HG03439 (cell line): ENCODE measurements at regions not wholly inside any gene's neighbourhood (a gene's known extent, or its start where the extent isn't known, plus 50 kb on each side); places are given as distances from the start of the nearest gene placed in this dataset.
"Not testable (repeated sequence)": the region's sequence is repeated elsewhere in the genome, so short reads cannot be mapped to it uniquely, and the experiment has no call there.

Experiments
- ATAC-seq: cut with Tn5 transposase; IDR thresholded peaks from one replicate; pipeline ENCODE4 v1.9.1; 2021; ENCODE audit warnings: mild to moderate bottlenecking, moderate library complexity; ENCODE audit not compliant: unreplicated experiment

GRCh38 chr13:87153371-87153770, 517.8 kb upstream of the SLITRK5 start:
- ATAC-seq: no peak

DNA sequence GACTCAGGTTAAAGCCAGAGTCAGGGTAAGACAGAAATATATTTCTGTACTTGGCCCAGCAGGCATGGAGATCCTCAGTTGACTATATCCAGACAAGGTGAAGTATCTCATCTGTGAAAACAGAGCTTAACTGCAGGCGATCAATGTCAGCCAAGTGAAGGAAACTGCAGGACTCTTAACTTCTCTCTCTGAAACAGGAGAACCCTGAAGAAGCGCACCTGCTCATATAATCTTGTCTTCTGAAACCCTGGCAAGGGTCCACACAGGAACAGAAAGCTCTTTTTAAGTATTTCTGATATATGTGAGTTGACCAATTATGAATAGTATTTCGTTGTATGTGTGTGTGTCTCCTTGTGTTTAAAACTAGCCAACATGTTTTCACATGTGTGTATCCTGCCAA, 504.8 kb upstream of the SLITRK5 start:
- no peak for ATAC-seq

GRCh38 chr13:87168390-87168789, 502.8 kb upstream of the SLITRK5 start:
- no peak for ATAC-seq

- ATAC-seq: no peak
These were observed 501.8 kb upstream of the SLITRK5 start for GRCh38 chr13:87169337-87169736.

DNA sequence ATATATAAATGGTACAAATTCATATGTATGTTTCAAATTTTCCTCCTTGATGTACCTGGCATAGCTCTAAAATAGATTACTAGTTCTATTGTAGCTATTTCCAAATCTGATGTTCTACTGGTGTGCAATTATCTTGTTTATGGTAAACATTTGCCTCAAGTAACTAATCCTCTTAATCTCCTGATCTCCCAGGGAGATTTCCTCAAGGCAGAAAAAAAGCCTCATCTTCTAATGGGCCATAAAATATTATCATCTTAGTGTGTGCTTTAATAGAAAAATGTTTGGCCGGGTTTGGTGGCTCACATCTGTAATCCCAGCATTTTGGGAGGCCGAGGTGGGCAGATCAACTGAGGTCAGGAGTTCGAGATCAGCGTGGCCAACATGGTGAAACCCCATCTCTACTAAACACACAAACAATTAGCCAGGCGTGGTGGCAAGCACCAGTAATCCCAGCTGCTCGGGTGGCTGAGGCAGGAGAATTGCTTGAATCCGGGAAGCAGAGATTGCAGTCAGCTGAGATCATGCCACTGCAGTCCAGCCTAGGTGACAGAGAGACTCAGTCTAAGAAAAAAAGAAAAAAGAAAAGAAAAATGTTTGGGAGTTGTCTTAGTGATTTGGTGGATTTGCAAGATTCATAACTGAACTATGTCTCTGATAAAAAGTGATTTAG, 498.9 kb upstream of the SLITRK5 start:
- ATAC-seq: no peak

DNA sequence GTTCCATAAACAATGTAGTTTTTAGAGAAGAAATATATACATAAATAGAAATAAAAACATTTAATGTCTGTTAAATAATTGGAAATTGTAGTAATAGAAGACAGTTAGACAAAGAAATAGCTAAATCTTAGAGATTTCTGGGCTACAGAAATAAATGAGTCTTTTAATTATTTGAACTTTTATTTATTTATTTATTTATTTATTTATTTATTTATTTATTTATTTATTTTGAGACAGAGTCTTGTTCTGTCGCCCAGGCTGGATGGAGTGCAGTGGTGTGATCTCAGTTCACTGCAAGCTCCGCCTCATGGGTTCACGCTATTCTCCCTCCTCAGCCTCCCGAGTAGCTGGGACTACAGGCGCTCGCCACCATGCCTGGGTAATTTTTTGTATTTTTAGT, 486.0 kb upstream of the SLITRK5 start:
- ATAC-seq: not testable (repeated sequence)

- ATAC-seq: not testable (repeated sequence)
These were observed 484.5 kb upstream of the SLITRK5 start for GRCh38 chr13:87186647-87187046.

- ATAC-seq: not testable (repeated sequence)
These were observed 479.7 kb upstream of the SLITRK5 start for GRCh38 chr13:87191485-87191884.

DNA sequence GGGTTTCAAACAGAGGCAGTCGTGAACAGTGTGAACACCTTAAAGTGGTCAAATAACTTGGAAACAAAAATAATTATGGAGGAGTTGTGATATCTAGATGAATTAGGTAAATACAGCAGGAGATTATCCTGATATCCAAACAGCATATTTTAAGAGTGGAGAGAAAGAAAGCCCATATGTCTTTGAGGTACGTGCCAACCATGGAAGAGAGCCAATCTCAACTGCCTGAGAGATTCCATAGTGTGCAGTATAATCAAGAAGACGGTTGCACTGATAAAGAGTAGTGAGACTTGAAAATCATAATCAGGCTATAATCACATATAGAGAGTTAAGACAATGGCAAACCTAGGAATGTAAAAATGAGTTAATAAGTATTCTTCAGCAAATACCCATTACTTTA, 472.8 kb upstream of the SLITRK5 start:
- no peak for ATAC-seq

DNA sequence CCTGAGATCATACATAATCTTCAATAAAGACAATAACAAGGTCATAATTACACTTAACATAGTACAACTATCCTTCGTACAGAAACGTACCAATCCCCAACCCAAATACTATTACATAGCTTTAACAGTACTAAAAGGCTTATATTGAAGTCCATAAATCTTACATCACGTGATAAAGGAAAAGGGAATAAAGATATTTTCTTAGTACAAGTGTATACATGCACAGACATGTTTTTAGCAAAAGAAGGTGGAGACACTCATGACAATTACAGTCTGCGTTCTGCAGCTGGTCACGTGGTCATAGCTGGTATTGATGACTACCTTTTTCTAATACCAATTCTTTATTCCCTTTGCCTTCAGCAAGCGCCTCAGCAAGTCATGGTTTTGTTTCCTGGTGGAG, 464.5 kb upstream of the SLITRK5 start:
- no peak for ATAC-seq

DNA sequence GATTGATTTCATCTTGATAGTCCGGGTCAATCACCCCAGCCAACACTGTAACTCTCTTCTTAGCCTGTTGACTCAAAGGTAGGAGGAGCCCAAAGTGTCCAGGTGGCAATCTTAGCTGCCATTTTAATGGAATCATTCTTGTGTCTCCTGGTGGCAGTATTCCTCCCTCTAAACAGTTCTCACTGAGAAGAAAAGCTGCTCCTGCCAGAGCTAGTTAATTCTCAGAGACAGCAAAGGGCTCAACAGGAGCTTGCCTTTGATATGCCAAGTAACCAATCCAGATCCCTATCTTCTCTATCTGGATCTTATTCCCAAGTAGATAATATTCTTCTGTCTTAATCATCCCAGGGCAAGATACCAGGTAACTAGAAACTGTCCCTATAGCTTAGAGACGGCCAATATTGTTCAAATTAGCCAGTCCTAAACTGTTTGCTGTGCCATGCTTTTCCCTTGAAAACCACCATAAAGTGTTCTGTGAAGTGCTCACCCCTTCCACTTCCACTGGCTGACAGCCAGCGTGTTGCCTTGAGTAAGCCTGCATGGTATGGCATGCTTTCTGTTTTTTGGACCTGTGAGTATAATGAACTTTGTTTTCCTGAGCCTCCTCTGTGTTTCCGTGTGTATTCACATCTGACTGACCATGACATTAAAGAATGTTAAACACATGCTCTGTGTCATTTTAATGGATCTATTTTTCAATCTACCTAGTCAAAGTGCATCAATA, 463.7 kb upstream of the SLITRK5 start:
- no peak for ATAC-seq

DNA sequence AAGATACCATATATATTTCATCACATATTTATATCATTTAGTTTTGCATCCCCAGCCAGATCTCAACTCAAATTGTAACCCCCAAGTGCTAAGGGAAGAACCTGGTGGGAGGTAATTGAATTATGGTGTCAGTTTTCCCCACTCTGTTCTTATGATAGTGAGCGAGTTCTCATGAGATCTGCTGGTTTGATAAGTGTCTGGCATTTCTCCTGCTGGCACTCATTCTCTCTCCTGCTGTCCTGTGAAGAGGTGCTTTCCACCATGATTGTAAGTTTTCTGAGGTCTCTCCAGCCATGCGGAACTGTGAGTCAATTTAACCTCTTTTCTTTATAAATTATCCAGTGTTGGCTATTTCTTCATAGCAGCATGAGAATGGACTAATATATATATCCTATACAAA, 462.5 kb upstream of the SLITRK5 start:
- no peak for ATAC-seq

DNA sequence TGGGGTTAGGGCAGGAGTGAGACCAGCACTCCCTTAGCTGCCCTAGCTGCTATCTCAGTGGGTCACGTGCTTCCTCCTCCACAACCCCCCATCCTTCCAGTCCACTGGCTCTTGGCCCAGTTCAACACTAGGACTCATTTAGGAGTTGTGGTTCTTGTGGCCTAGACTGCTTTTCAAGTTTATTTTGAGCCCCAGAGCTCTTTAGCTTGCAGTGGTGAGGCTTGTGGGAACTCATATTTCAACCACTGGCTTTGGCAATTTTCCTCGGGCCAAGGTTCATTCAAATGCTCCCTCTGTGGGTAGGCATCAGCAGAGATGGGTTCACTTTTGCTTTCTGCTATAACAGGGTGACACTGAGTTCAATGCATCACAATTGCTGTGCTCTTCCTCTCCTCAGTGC, 436.2 kb upstream of the SLITRK5 start:
- no peak for ATAC-seq

DNA sequence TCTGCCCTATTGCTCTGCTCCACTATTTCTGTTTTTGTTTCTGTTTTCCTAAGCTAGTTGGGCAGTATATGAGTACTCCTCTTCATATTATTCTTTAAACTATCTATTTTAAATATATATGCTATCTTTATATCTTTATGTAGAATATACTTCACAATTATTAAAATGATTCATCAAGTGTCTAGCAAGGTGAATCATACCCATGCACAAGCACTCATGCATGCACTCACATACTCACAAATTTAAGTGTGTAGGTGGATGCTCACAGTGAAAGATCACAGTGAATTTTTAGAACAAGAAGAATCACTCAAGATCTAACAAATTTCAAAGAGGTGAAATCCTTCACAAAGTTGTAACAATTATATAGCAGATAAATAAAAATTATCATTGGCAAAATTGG, 435.6 kb upstream of the SLITRK5 start:
- no peak for ATAC-seq

DNA sequence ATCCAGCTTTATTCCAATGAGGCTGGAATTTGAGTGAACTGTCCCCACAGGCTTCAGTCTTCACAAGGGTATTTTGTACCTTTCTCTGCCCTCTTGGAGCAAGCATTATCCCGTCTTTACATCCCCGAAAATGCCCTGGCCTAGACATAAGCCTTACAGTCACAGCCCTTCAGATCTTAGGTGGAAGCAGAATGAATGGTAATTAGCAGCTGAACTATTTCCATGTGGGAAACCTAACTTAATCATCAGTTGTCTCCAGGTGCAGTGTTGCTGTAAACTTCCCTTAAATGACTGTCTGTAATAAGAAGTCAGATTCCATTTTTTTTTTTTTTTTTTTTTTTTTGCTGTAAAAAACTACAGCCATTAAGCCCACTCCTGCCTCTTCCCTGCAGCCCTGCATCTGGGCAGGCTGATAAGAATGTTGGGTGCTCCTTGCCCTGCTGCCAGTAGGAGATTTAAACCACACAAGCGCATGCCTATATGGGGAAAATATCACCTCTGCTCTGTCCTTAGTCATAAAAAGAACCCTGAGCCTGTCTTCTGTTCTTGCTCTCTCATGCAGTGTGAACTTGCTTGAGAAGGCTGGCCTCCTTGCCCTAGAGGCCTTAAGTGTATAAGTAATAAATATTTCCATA, 426.8 kb upstream of the SLITRK5 start:
- ATAC-seq: no peak

DNA sequence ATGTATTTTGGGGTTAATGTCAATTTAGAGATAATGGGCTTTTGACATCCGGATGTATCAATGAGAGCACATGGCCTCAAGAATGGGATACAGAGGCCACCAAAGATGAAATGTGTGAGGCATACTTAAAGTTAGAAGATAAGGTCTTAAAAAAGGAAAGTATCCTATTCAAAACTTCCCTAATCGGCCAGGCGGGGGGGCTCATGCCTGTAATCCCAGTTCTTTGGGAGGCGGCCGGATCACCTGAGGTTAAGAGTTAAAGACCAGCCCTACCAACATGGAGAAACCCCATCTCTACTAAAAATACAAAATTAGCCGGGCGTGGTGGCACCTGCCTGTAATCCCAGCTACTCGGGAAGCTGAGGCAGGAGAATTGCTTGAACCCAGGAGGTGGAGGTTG, 421.3 kb upstream of the SLITRK5 start:
- ATAC-seq: not testable (repeated sequence)

DNA sequence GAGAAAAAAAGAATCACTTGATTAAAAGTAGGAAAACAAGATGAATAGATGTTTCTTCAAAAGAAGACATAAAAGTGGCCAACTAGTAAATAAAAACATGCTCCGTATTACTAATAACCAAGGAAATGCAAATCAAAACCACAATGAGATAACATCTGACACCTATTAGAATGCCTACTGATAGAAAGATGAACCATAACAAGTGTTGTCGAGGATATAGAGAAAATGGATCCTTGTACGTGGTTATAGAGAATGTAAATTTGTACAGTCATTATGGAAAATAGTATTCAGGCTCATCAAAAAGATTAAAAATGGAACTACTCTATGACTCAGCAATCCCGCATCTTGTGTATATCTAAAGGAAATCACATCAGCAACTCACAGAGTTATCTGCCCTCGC, 415.8 kb upstream of the SLITRK5 start:
- ATAC-seq: no peak

DNA sequence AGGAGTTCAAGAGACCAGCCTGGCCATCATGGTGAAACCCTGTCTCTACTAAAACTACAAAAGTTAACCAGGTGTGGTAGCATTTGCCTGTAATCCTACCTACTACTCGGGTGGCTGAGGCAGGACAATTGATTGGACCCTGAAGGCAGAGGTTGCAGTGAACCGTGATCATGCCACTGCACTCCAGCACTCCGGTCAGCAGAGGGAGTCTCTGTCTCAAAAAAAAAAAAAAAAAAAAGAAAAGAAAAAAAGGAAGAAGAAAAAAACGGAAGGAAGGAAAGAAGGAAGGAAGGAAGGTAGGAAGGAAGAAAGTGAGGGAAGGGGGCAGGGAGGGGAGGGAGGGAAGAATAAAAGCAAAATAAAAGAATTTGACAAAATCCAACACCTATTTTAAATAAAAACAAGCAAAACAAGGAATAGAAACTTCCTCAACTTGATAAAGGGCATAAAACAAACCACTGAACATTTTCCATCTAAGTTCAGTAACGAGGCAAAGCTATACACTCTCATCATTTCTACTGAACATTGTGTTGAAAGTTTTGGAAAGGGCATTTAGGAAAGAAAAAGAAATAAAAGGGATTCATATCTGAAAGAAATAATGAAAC, 411.6 kb upstream of the SLITRK5 start:
- no peak for ATAC-seq

GRCh38 chr13:87274209-87274819, 396.9 kb upstream of the SLITRK5 start:
- ATAC-seq: no peak

- no peak for ATAC-seq
These were observed 391.0 kb upstream of the SLITRK5 start for GRCh38 chr13:87280139-87280538.

DNA sequence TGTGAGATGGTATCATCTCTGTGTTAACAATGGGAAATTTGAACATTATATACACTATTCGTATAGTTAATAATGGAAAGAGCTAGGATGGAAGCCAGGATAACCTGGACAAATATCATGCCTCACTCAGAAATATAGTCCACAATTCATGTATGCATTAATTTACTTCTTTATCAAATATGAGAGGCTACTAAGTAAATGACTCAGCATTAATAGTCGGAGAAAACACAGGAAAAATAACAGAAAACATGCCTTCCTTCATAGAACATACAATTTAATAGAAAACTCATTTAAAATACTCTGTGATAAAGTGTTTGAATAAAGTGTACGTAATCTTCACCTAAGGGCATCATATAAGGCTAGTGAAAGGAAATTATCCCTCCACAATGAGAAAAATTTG, 383.4 kb upstream of the SLITRK5 start:
- no peak for ATAC-seq
